Endothelial cell of umbilical vein (primary cell): ENCODE measurements at regions not wholly inside any gene's neighbourhood (a gene's known extent, or its start where the extent isn't known, plus 50 kb on each side); places are given as distances from the start of the nearest gene placed in this dataset.

Source experiments
- CTCF ChIP-seq, 2 donors: IDR thresholded peaks; 1 replicate in 1 of 2; 2 replicates in 1 of 2; pipeline ENCODE4 v1.5.1; 2011; ENCODE audit warnings: low read length in 2 of 2, mild to moderate bottlenecking in 2 of 2, moderate library complexity in 2 of 2, control low read depth in 1 of 2, inconsistent platforms in 1 of 2, low read depth in 1 of 2; ENCODE audit not compliant: insufficient read depth in 1 of 2; ENCODE audit errors: extremely low read depth in 1 of 2
- EZH2 ChIP-seq: IDR thresholded peaks from 2 replicates; pipeline ENCODE4 v1.6.1; 2012; ENCODE audit warnings: borderline replicate concordance, low read depth, mild to moderate bottlenecking, moderate library complexity, low read length, inconsistent platforms; ENCODE audit not compliant: severe bottlenecking
- MYC ChIP-seq: IDR thresholded peaks from one replicate; pipeline ENCODE4 v1.6.1; 2011; ENCODE audit warnings: mild to moderate bottlenecking, low read depth, low read length
- POLR2A ChIP-seq: IDR thresholded peaks from 2 replicates; pipeline ENCODE4 v1.6.1; 2012; ENCODE audit warnings: low read depth, mild to moderate bottlenecking, control low read depth, low read length
- POLR2AphosphoS5 ChIP-seq: IDR thresholded peaks from 2 replicates; pipeline ENCODE4 v1.6.1; 2012; ENCODE audit warnings: low read depth, mild to moderate bottlenecking, control low read depth, low read length, moderate library complexity; ENCODE audit not compliant: insufficient read depth

GRCh38 chr7:110386913-110387312 lies 704.0 kb upstream of the LRRN3 start:
- TF ChIP-seq CTCF (IDR thresholded peaks at IDR 0.05; ENCODE audit: extremely low read depth in 1 of 2, insufficient read depth in 1 of 2, low read depth in 1 of 2, low read length in 2 of 2) (no peak), POLR2A (no peak), MYC (no peak), POLR2AphosphoS5 (no peak), EZH2 (no peak)
